IPS-20b (cell line): ENCODE measurements at regions not wholly inside any gene's neighbourhood (a gene's known extent, or its start where the extent isn't known, plus 50 kb on each side); places are given as distances from the start of the nearest gene placed in this dataset.
A peak's percentile ranks its signal among the peaks of the same experiment; 100 is the strongest.
"Not testable (repeated sequence)": the region's sequence is repeated elsewhere in the genome, so short reads cannot be mapped to it uniquely, and the experiment has no call there.

Experiments used
- H3K27ac ChIP-seq: one replicate; pipeline ENCODE4 v1.5.1; 2013; ENCODE audit warnings: low read length
- H3K27me3 ChIP-seq: 2 replicates; pipeline ENCODE4 v1.6.1; 2013; ENCODE audit warnings: mild to moderate bottlenecking, low read length, inconsistent platforms; ENCODE audit not compliant: insufficient read depth
- H3K36me3 ChIP-seq: 2 replicates; pipeline ENCODE4 v1.6.1; 2013; ENCODE audit warnings: low read depth, mild to moderate bottlenecking, inconsistent platforms, low read length, moderate library complexity; ENCODE audit not compliant: insufficient read depth
- H3K4me1 ChIP-seq: 2 replicates; pipeline ENCODE4 v1.6.1; 2013; ENCODE audit warnings: mild to moderate bottlenecking, control low read depth, inconsistent platforms, low read length, moderate library complexity; ENCODE audit not compliant: insufficient read depth
- H3K4me3 ChIP-seq: 2 replicates; pipeline ENCODE4 v1.5.1; 2013; ENCODE audit warnings: mild to moderate bottlenecking, low read length, inconsistent platforms
- H3K9ac ChIP-seq: 2 replicates; pipeline ENCODE4 v1.6.1; 2013; ENCODE audit warnings: low read depth, mild to moderate bottlenecking, inconsistent platforms, low read length, moderate library complexity
- H3K9me3 ChIP-seq: 2 replicates; pipeline ENCODE4 v1.6.1; 2013; ENCODE audit warnings: mild to moderate bottlenecking, low read depth, low read length, inconsistent platforms; ENCODE audit not compliant: insufficient read depth

DNA sequence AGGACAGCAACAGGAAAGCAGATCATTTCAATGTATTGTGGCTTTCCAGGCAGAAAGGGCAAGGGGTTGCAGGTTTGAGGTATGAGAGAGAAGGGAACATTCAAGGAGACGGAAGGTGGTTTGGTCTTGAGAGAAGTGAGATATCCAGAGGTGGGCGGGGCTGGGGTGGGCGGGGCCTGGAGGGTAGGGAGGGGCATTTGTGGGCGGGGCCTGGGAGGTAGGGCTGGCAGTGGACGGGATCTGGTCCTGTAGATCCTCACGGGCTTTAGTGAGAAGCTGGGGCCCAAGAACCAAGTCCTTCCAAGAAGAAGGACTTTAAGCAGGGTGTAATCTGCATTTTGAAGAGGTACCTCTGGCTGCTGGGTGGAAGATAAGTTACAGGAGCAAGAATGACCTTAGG, 199.2 kb downstream of the MN1 start:
- Histone ChIP-seq H3K36me3 (no peaks in the 10 kb centered on the region), H3K9ac (no peak overlapping the region), H3K27me3 (no peaks in the 10 kb centered on the region), H3K9me3 (no peaks in the 10 kb centered on the region), H3K4me3 (no peak overlapping the region), H3K4me1 (no peaks in the 10 kb centered on the region), H3K27ac (no peak overlapping the region)

DNA sequence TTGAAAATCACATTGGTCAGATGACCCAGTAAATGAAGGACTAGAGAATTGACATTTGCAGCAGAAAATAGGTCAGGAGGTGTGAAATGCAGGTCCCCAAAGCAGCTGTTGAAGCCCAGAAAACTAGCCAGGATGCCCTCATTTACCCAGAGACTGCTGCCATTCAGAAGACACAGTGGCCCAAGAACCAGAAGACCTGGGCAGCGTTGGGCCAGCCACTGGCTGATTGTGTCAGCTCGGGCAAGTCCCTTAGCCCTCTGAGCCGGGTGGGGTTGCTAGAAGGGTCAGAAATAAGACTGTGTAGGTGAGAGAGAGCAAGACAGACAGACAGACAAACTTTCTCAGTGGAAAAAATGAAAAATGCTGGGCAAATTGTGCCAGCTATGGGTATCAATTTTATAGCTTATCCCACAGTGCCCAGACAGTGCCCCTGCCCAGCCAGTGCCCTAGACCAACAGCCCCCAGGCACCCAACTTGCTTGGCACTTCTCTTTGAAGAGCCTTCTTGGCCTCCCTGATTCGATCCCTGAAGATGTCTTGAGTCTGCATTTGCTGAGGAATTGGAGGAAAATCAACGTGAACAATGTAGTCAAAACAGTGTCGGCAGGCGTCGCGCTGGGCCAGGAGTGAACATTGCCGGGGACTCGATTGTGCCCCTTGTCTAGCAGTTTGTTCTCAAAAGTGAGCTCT, 198.3 kb downstream of the MN1 start:
- Histone ChIP-seq H3K27ac (no peak overlapping the region), H3K4me3 (no peak overlapping the region), H3K4me1 (no peaks in the 10 kb centered on the region), H3K9ac (no peak overlapping the region), H3K27me3 (no peaks in the 10 kb centered on the region), H3K36me3 (no peaks in the 10 kb centered on the region), H3K9me3 (no peaks in the 10 kb centered on the region)

DNA sequence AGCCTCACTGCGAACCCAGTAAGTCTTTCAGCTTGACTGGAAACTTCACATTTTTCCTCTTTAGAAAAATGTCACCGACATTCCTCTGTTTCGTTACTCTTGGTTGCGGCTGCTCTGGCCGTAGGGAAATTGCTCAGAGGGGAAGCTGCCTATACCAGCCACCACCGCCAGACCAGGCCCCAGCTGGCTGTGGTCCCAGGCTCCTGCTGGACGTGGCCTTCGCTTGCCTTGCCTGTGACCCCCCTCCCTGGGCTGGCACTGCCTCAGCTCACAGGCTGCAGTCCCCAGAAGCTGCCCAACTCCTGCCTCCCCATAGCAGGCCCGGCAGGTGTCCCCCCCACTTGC, 197.8 kb downstream of the MN1 start:
- no peaks in the 10 kb centered on the region for H3K9me3 ChIP-seq
- H3K27ac ChIP-seq, result no peak overlapping the region
- no peaks in the 10 kb centered on the region for H3K36me3 ChIP-seq
- H3K9ac ChIP-seq, result no peak overlapping the region
- H3K27me3 ChIP-seq, result no peaks in the 10 kb centered on the region
- H3K4me1 ChIP-seq, result no peaks in the 10 kb centered on the region
- no peak overlapping the region for H3K4me3 ChIP-seq

DNA sequence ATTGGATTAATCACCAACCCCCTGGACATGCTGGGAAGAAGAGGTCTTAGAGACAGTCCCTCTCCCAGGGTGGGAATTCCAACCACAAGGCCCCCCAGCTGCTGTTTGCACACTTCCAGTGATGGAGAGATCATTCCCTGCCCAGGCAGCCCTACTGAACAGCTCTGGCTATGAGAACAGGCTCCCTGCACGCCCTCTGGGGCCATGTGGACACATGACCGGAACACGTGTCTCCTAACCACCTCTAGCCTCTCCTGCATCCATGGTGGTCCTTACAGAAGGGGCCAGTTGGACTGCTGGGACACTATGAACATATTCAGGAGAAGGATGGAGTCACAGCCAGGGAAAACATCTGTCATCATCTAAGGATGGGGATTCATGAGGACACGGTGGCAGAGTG, 196.2 kb downstream of the MN1 start:
- H3K27me3 ChIP-seq, result no peaks in the 10 kb centered on the region
- no peaks in the 10 kb centered on the region for H3K9me3 ChIP-seq
- H3K27ac ChIP-seq, result no peak overlapping the region
- no peak overlapping the region for H3K4me3 ChIP-seq
- no peak overlapping the region for H3K9ac ChIP-seq
- no peaks in the 10 kb centered on the region for H3K36me3 ChIP-seq
- H3K4me1 ChIP-seq, result no peaks in the 10 kb centered on the region

DNA sequence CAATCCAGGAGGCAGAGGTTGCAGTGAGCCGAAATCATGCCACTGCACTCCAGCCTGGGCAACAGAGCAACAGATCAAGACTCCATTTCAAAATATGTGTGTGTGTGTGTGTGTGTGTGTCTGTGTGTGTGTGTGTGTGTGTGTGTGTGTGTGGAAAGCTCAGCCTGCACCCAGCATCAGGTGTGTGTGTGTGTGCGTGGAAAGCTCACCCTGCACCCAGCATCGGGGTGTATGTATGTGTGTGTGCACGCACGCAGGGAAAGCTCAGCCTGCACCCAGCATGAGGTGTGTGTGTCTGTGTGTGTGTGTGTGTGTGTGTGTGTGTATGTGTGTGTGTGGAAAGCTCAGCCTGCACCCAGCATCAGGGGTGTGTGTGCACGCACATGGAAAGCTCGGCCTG, 193.8 kb downstream of the MN1 start:
- H3K4me1 ChIP-seq, H3K27ac ChIP-seq, H3K4me3 ChIP-seq, H3K27me3 ChIP-seq, H3K9me3 ChIP-seq, H3K9ac ChIP-seq, H3K36me3 ChIP-seq: not testable (repeated sequence)

DNA sequence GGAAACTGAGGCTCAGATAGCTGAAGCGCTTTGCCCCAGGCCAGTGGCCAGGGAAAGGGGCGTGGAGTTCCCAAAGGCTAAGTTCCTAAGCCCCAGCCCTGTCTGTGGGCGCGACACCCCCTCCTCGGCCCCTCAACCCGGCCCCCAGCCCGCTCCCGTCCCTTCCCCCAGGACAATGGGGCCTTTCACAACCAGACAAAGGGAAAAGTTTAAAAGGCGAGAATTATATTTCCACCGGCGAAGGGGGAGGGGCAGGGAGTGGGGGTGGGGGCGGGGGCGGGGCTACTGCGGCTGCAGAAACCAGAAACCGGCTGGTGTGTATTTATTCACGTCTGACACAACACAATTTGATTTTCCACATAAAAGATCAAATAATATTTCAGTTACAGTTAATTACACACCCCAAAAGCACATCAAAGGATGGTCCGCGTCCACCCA, 192.1 kb downstream of the MN1 start:
- no peaks in the 10 kb centered on the region for H3K9me3 ChIP-seq
- no peak overlapping the region for H3K9ac ChIP-seq
- no peaks in the 10 kb centered on the region for H3K36me3 ChIP-seq
- H3K27me3 ChIP-seq, result peaks cover 19% of the 10 kb centered on the region; the same call in 1 of the 2 replicates
- peaks cover 4% of the 10 kb centered on the region; the same call in 1 of the 2 replicates for H3K4me1 ChIP-seq
- H3K27ac ChIP-seq, result no peak overlapping the region
- no peak overlapping the region for H3K4me3 ChIP-seq

DNA sequence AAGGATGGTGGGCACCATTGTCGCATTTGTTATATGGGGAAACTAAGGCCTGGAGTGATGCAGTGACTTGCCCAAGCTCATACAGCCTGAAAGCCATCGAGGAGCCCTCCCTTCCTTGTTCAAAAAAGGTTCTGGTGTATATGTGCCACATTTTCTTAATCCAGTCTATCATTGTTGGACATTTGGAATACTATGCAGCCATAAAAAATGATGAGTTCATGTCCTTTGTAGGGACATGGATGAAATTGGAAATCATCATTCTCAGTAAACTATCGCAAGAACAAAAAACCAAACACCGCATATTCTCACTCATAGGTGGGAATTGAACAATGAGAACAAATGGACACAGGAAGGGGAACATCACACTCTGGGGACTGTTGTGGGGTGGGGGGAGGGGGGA, 191.4 kb downstream of the MN1 start:
- not testable (repeated sequence) for H3K9me3 ChIP-seq, H3K36me3 ChIP-seq, H3K4me3 ChIP-seq, H3K27ac ChIP-seq, H3K9ac ChIP-seq, H3K4me1 ChIP-seq
- H3K27me3 ChIP-seq, result peaks cover 26% of the 10 kb centered on the region; the same call in 1 of the 2 replicates

DNA sequence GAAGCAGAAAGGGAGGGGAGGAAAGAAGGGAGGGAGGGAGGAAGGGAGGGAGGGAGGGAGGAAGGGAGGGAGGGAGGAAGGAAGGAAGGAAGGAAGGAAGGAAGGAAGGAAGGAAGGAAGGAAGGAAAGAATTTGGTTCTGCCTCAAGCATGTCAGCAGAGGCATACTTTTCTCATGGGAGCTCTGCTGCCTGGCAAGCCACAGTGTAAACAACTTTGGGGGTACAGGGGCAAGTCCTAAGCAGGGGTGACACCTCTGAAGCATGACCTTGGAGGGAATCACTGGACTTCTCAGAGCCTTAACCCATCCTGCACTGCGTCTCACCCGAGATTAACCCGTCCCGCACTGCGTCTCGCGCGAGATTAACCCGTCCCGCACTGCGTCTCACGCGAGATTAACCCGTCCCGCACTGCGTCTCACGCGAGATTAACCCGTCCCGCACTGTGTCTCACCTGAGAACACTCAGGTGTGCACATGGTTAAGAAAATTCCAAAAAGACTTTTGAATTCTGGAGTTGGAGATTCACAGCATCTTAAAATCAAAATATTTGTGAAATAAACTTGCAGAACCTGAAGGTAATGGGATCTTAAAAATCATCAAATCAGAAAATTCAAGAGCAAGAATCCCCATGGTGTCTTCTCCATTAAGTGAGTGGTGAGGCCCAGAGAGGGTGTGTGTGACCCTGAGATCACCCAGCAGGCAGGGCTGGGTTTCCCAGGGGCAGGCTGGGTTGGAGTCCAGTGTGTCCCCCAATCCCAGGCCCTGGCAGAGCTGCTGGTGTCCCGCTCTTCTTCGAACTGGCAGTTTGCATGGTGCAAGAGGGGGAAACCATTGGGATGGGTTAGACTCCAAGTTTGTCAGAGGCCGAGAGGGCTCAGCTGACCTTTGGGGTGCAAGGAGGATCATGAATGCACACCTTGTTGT, 190.4 kb downstream of the MN1 start:
- H3K36me3 ChIP-seq, result no peaks in the 10 kb centered on the region
- no peak overlapping the region for H3K9ac ChIP-seq
- no peaks in the 10 kb centered on the region for H3K9me3 ChIP-seq
- H3K4me1 ChIP-seq, result peaks cover 4% of the 10 kb centered on the region; the same call in 1 of the 2 replicates
- no peak overlapping the region for H3K4me3 ChIP-seq
- H3K27ac ChIP-seq, result no peak overlapping the region
- H3K27me3 ChIP-seq, result peaks cover 31% of the 10 kb centered on the region; the same call in 1 of the 2 replicates

DNA sequence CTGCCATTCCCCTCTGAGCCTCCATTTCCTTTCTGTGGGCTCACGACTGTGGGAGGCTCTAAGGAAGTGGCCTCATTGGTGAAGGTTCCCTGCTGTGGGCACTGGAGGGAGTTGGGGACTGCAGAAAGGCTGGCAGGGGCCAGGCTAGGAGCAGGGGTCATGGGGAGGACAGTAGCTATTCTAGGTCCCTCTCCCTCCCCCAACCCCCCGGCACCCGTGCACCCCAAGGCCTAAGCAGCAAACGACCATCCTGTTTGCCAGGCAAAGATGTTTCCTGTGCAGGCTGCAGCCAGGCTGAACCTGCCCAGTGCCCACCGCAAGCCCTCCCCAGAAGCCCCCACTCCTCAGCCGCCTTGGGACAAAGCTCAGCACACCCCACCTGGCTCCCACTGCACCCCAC, 189.4 kb downstream of the MN1 start:
- Histone ChIP-seq H3K4me3 (no peak overlapping the region), H3K27ac (no peak overlapping the region), H3K9me3 (no peaks in the 10 kb centered on the region), H3K4me1 (peaks cover 4% of the 10 kb centered on the region; the same call in 1 of the 2 replicates), H3K9ac (no peak overlapping the region), H3K36me3 (no peaks in the 10 kb centered on the region), H3K27me3 (peaks cover 31% of the 10 kb centered on the region; the same call in 1 of the 2 replicates)

DNA sequence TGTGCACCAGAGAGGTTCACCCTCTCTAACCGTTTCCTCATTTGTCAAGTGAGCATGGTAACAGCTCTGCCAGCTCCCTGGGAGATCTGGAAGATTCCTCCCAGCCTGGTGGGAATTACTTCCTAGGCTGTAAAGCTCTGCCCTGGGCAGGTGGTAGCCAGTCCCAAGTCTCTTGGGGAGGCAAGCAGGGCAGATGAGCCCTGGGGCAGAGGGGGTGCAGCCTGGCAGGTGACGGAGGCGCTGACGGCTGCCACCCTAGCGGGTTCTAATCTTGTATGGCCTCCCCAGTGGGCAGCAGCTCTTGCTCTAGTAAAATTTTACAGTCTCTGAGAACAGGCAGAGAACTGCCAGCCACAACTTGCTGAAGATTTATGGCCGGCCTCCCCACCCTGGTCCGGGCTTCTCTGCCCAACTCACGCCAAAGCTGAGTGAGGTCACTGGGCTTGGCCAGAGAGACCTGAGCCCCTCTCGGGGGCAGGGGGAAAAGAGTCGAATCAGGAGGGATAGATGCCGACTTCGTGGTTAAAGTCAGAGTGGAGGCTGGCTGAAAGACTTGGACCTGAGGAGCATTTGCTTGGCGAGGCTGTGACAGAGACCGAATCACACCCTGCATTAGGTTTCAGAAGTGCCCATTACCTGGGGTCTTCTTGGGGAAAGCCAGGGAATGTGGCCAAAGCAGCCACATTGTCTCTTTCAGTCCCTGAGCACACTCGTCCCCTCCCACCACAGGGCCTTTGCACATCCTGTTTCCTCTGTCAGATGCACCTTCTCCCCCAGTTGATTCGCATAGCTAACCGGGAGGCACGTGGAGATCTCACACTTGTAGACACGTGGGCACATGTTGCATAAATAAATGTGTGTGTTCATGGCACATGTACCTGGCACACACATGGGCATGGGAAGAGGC, 188.2 kb downstream of the MN1 start:
- Histone ChIP-seq H3K9me3 (no peaks in the 10 kb centered on the region), H3K27me3 (peaks cover 31% of the 10 kb centered on the region; the same call in 1 of the 2 replicates), H3K27ac (no peak overlapping the region), H3K36me3 (no peaks in the 10 kb centered on the region), H3K9ac (no peak overlapping the region), H3K4me3 (no peak overlapping the region; the same call in 1 of the 2 replicates), H3K4me1 (peaks cover 4% of the 10 kb centered on the region; the same call in 1 of the 2 replicates)

DNA sequence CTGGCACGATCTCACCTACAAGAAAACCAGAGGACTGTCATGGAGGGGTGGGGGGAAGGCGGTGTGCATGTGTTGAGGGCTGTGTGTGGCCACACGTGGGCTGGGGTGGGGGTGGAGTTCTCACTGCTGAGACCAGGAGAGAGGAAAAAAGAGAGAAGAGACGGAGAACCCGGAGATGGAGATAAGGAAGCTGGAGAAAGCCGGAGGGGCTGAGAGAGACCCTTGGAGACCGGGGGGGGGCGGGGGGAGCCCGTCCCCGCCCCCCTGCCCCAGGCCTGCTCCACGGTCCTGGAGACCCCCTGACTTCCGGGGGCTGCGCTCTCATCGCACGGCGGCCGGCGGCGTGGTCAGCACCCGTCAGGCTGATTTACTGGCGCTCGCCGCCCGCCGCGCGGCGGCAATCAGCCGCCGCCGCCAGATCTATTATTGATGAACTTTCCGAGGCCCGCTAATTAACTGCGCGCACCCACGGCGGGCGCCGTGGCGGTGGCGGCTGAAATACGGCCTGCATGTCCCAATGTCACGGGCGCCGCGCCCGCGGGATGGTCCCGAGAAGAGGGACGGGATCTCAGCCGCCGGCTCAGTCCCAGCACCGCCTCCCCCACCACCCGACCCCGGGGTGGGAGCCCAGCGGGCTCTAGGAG, 187.4 kb downstream of the MN1 start:
- Histone ChIP-seq H3K9ac (no peak overlapping the region), H3K27ac (no peak overlapping the region), H3K9me3 (no peaks in the 10 kb centered on the region), H3K4me1 (peaks cover 4% of the 10 kb centered on the region; the same call in 1 of the 2 replicates), H3K4me3 (peak overlapping the region; percentile 49; the same call in 1 of the 2 replicates), H3K27me3 (peaks cover 31% of the 10 kb centered on the region; the same call in 1 of the 2 replicates), H3K36me3 (no peaks in the 10 kb centered on the region)
